ENCODE measurements at regions not wholly inside any gene's neighbourhood (a gene's known extent, or its start where the extent isn't known, plus 50 kb on each side); places are given as distances from the start of the nearest gene placed in this dataset.

- no peak for DNase-seq (ENCODE audit: low spot score)
These were observed 247.7 kb upstream of the RFX3 start for GRCh38 chr9:3773362-3774060.

GRCh38 chr9:3769646-3770045, 243.8 kb upstream of the RFX3 start:
- DNase-seq (ENCODE audit: low spot score) = no peak
- no peak for TF ChIP-seq CTCF (IDR thresholded peaks at IDR 0.05; ENCODE audit: extremely low read depth, missing control alignments)

More at GRCh38 chr9:3773362-3774060, 247.7 kb upstream of the RFX3 start:
- TF ChIP-seq CTCF (IDR thresholded peaks at IDR 0.05; ENCODE audit: extremely low read depth, missing control alignments) = no peak

- TF ChIP-seq CTCF (IDR thresholded peaks at IDR 0.05; ENCODE audit: extremely low read depth, missing control alignments) = no peak
- DNase-seq (ENCODE audit: low spot score) = no peak
These were observed 243.1 kb upstream of the RFX3 start for GRCh38 chr9:3768712-3769457.

- no peak for DNase-seq (ENCODE audit: low spot score)
- no peak for TF ChIP-seq CTCF (IDR thresholded peaks at IDR 0.05; ENCODE audit: extremely low read depth, missing control alignments)
These were observed 242.5 kb upstream of the RFX3 start for GRCh38 chr9:3768286-3768685.

- DNase-seq (ENCODE audit: low spot score) = no peak
- no peak for TF ChIP-seq CTCF (IDR thresholded peaks at IDR 0.05; ENCODE audit: extremely low read depth, missing control alignments)
These were observed 236.3 kb upstream of the RFX3 start for GRCh38 chr9:3762076-3762475.

GRCh38 chr9:3760031-3760430, 234.2 kb upstream of the RFX3 start:
- DNase-seq (ENCODE audit: low spot score) = no peak
- no peak for TF ChIP-seq CTCF (IDR thresholded peaks at IDR 0.05; ENCODE audit: extremely low read depth, missing control alignments)

- DNase-seq (ENCODE audit: low spot score) = no peak
- TF ChIP-seq CTCF (IDR thresholded peaks at IDR 0.05; ENCODE audit: extremely low read depth, missing control alignments) = no peak
These were observed 233.2 kb upstream of the RFX3 start for GRCh38 chr9:3758816-3759576.
